Mesothelial cell of epicardium (in vitro differentiated cells): ENCODE measurements at regions not wholly inside any gene's neighbourhood (a gene's known extent, or its start where the extent isn't known, plus 50 kb on each side); places are given as distances from the start of the nearest gene placed in this dataset.

Experiments used
- DNase-seq, 2 experiments: peaks; one replicate each; pipeline ENCODE4 v3.0.0; 2021; ENCODE audit warnings: low spot score in 2 of 2; ENCODE audit not compliant: unreplicated experiment in 2 of 2
- H3K27ac Mint-ChIP-seq: 2 replicates; pipeline ENCODE4 v1.8.0; 2021; ENCODE audit warnings: mixed read lengths
- H3K27me3 Mint-ChIP-seq: 2 replicates; pipeline ENCODE4 v1.8.0; 2021; ENCODE audit warnings: low read depth, mixed read lengths
- H3K36me3 Mint-ChIP-seq: 2 replicates; pipeline ENCODE4 v1.8.0; 2021; ENCODE audit warnings: mixed read lengths
- H3K4me1 Mint-ChIP-seq: 2 replicates; pipeline ENCODE4 v1.8.0; 2021; ENCODE audit warnings: mixed read lengths
- H3K4me3 Mint-ChIP-seq: 2 replicates; pipeline ENCODE4 v1.8.0; 2021; ENCODE audit warnings: mild to moderate bottlenecking, moderate library complexity, mixed read lengths
- H3K9me3 Mint-ChIP-seq: 2 replicates; pipeline ENCODE4 v1.8.0; 2021; ENCODE audit warnings: mixed read lengths
- TF ChIP-seq, protein P1 (sequence below): fragments of 200-600 bp; sonication (generic); IDR thresholded peaks from one replicate; pipeline ENCODE4 v1.5.0; 2021; ENCODE audit warnings: antibody characterized with exemption; ENCODE audit not compliant: unreplicated experiment

GRCh38 chr10:8304861-8305260 lies 250.4 kb downstream of the GATA3 start:
- no peak for DNase-seq
- TF ChIP-seq, protein P1, sequence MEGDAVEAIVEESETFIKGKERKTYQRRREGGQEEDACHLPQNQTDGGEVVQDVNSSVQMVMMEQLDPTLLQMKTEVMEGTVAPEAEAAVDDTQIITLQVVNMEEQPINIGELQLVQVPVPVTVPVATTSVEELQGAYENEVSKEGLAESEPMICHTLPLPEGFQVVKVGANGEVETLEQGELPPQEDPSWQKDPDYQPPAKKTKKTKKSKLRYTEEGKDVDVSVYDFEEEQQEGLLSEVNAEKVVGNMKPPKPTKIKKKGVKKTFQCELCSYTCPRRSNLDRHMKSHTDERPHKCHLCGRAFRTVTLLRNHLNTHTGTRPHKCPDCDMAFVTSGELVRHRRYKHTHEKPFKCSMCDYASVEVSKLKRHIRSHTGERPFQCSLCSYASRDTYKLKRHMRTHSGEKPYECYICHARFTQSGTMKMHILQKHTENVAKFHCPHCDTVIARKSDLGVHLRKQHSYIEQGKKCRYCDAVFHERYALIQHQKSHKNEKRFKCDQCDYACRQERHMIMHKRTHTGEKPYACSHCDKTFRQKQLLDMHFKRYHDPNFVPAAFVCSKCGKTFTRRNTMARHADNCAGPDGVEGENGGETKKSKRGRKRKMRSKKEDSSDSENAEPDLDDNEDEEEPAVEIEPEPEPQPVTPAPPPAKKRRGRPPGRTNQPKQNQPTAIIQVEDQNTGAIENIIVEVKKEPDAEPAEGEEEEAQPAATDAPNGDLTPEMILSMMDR: no peak
- no peak overlapping the region for H3K4me3 Mint-ChIP-seq
- no peaks in the 10 kb centered on the region for H3K36me3 Mint-ChIP-seq
- peaks cover 5% of the 10 kb centered on the region for H3K9me3 Mint-ChIP-seq
- peaks cover 4% of the 10 kb centered on the region for H3K27me3 Mint-ChIP-seq
- no peak overlapping the region for H3K27ac Mint-ChIP-seq
- peaks cover 38% of the 10 kb centered on the region for H3K4me1 Mint-ChIP-seq

DNA sequence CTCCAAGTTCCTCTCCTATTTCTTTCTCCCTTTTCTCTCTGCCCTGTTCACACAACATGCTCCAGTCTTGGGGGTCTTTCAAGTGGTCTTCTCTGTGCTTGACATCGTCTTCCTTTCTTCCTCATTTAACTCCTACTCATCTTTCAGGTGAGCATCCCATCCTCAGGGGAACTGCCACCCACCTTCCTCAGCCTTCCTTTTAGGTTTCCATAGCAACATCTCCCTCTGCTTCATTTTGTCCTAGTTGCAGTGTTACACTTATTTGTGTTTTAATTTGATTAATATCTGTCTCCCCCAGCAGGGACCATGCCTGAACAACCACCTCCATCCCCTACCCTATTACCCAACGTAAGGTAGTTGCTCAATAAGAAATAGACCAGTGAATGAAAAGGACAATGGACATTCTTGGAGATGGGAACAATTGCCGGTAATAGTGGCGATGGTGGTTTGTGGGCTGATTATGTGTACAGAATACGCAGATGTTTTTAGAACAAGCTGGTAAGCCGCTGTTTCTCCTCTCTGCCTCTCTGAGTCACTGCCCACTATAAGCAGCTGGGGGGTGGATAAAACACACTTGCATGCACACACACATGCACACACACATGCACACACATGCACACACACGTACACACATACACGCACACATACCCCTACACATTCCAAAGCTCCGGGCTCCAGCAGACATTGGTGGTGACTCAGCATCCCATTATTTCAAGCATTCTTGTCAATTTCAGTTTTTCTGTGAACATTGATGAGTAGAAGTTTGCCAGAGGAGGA lies 251.6 kb downstream of the GATA3 start:
- TF ChIP-seq, protein P1: no peak
- no peak for DNase-seq
- Mint-ChIP-seq H3K36me3 (no peaks in the 10 kb centered on the region), H3K9me3 (peaks cover 5% of the 10 kb centered on the region), H3K4me3 (no peak overlapping the region), H3K4me1 (peaks cover 34% of the 10 kb centered on the region), H3K27me3 (peaks cover 4% of the 10 kb centered on the region), H3K27ac (no peak overlapping the region)

DNA sequence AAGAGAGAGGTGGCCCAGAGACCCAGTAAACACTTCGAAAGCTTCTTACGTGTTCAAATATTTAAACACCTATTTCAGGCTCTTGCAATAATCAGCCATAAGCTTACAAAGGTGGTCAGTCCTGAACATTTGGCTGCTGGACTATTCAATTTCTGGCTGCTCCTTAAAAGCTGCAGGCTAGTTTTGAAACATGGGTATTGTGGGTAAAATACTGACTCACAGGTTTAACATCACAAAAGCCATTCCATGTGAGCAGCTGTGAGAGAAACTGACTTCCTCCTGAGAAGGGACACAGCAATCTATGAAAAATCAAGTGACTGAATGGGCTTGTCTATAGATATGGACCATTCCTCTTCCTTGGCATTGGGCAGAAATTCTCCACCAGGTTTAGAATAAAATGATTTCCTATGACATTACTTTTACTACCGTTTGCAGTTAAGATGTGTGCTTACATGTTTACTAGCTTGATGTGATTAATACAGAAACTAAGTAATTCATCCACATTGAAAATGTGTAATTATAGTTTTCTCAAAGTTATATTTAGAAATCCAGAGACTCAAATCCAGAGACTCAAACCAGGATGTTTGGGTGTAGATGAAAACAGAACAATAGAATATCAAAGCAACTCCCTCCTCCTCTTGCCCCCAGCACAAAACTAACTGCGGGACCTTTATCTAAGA lies 252.3 kb downstream of the GATA3 start:
- Mint-ChIP-seq H3K36me3 (no peaks in the 10 kb centered on the region), H3K9me3 (peaks cover 5% of the 10 kb centered on the region), H3K4me1 (peaks cover 33% of the 10 kb centered on the region), H3K4me3 (no peak overlapping the region), H3K27ac (no peak overlapping the region), H3K27me3 (peaks cover 4% of the 10 kb centered on the region)
- no peak for DNase-seq
- TF ChIP-seq, protein P1: no peak

DNA sequence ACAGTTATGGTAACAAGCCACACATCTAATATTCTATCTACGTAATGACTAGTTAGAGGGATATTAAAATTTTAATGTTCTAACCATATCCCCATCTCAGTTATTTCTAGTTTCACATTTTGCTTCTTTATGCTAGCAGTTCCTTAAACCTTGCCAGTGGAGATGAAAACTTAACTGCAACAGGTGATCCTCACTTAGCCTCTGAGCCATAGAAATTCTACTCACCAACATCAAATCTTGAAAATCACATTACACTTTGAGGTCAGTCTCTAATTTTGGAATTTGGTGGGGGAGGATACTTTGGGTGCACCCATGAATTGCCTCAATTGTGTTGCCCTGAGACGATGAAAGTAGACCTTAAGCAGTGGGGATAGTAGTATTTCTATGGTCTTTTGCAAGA lies 256.4 kb downstream of the GATA3 start:
- Mint-ChIP-seq H3K27me3 (peaks cover 2% of the 10 kb centered on the region), H3K4me1 (peaks cover 57% of the 10 kb centered on the region), H3K36me3 (no peaks in the 10 kb centered on the region), H3K27ac (no peak overlapping the region), H3K9me3 (peaks cover 2% of the 10 kb centered on the region), H3K4me3 (no peak overlapping the region)
- TF ChIP-seq, protein P1: no peak
- no peak for DNase-seq

DNA sequence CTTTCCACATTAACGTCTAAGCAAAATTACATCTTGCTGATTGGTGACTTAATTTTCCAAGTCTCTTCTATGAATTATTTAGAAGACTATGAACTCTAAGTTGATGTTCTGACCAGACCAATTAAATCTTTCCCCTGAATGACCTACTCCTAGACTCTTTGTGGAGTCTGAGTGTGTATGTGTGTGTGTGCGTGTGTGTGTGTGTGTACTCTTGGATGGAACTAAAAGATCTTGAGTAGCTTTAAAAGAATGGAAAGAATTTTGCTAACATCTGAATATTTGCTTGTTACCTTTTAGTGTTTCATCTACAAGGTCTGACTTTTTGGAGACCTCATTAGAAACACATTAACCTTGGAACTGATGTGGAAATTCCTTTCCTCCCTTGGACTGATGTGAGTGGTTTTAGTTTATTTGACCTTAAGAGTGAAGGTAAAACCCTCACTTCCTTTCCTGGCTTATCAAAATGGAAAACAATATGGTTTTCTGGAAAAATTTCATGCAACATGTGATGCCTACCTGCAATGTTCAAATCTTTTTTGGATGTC lies 257.1 kb downstream of the GATA3 start:
- no peak for DNase-seq
- H3K36me3 Mint-ChIP-seq: no peaks in the 10 kb centered on the region
- H3K4me1 Mint-ChIP-seq: peaks cover 60% of the 10 kb centered on the region
- TF ChIP-seq, protein P1: no peak
- H3K4me3 Mint-ChIP-seq: no peak overlapping the region
- peak overlapping the region; percentile 77 for H3K27ac Mint-ChIP-seq
- no peaks in the 10 kb centered on the region for H3K27me3 Mint-ChIP-seq
- no peaks in the 10 kb centered on the region for H3K9me3 Mint-ChIP-seq
